HepG2 (cell line): ENCODE measurements at regions not wholly inside any gene's neighbourhood (a gene's known extent, or its start where the extent isn't known, plus 50 kb on each side); places are given as distances from the start of the nearest gene placed in this dataset.

ENCODE experiments used
- AHR ChIP-seq: IDR thresholded peaks from 2 replicates; pipeline ENCODE4 v1.6.1; 2018; ENCODE audit warnings: missing genetic modification reagents, missing compliant biosample characterization
- ARHGAP35 ChIP-seq: sonication (generic); formaldehyde crosslinking; IDR thresholded peaks from 2 replicates; pipeline ENCODE4 v1.9.0; 2022; ENCODE audit warnings: mild to moderate bottlenecking, inconsistent platforms, moderate library complexity, missing genetic modification reagents, borderline replicate concordance
- ATF7 ChIP-seq, 2 experiments: fragments of 450-650 bp in 1 of 2; sonication (generic) in 1 of 2; formaldehyde crosslinking in 1 of 2; IDR thresholded peaks; 2 replicates each; pipeline versions ENCODE4 v1.4.0 to v1.6.1; 2016 to 2020; ENCODE audit warnings: antibody characterized with exemption in 1 of 2, mild to moderate bottlenecking in 1 of 2, missing genetic modification reagents in 1 of 2
- ATF7-NPFF ChIP-seq: sonication (generic); formaldehyde crosslinking; IDR thresholded peaks from 2 replicates; pipeline ENCODE4 v1.8.1; 2023; ENCODE audit warnings: mild to moderate bottlenecking, low read depth, missing genetic modification reagents, moderate library complexity
- CTCF ChIP-seq: sonication (generic); formaldehyde crosslinking; IDR thresholded peaks from 2 replicates; pipeline ENCODE4 v1.5.0; 2020; ENCODE audit warnings: mild to moderate bottlenecking, missing genetic modification reagents, moderate library complexity
- FOXP4 ChIP-seq: sonication (generic); formaldehyde crosslinking; IDR thresholded peaks from 2 replicates; pipeline ENCODE4 v1.4.0; 2020; ENCODE audit warnings: missing genetic modification reagents
- JDP2 ChIP-seq: sonication (generic); formaldehyde crosslinking; IDR thresholded peaks from 2 replicates; pipeline ENCODE4 v1.8.1; 2022; ENCODE audit warnings: missing genetic modification reagents, borderline replicate concordance
- MBNL3 ChIP-seq: fragments of 250-450 bp; sonication (Bioruptor Pico); conservative IDR thresholded peaks from 2 replicates; pipeline ENCODE4 v1.8.0; 2022; ENCODE audit warnings: mild to moderate bottlenecking, inconsistent platforms
- NFAT5 ChIP-seq: sonication (generic); formaldehyde crosslinking; IDR thresholded peaks from 2 replicates; pipeline ENCODE4 v1.4.0; 2020; ENCODE audit warnings: missing genetic modification reagents
- NR1H2 ChIP-seq: sonication (generic); formaldehyde crosslinking; IDR thresholded peaks from 2 replicates; pipeline ENCODE4 v1.8.1; 2022; ENCODE audit warnings: low read depth, missing genetic modification reagents, borderline replicate concordance
- TERF1 ChIP-seq: sonication (generic); formaldehyde crosslinking; IDR thresholded peaks from 2 replicates; pipeline ENCODE4 v1.8.0; 2022; ENCODE audit warnings: mild to moderate bottlenecking, missing genetic modification reagents, moderate library complexity
- ZFP91 ChIP-seq: sonication (generic); formaldehyde crosslinking; IDR thresholded peaks from 2 replicates; pipeline ENCODE4 v1.9.0; 2022; ENCODE audit warnings: missing genetic modification reagents, mild to moderate bottlenecking, borderline replicate concordance
- ZNF792 ChIP-seq: IDR thresholded peaks from 2 replicates; pipeline ENCODE4 v1.6.1; 2016

GRCh38 chr2:234845602-234846590, 105.9 kb upstream of the SH3BP4 start (continued):
- TF ChIP-seq CTCF (no peak), AHR (CRISPR knock-in tag) (no peak), ATF7-NPFF (no peak), JDP2 (CRISPR knock-in tag) (no peak), NFAT5 (CRISPR knock-in tag) (no peak), FOXP4 (CRISPR knock-in tag) (peak; percentile 96), NR1H2 (CRISPR knock-in tag) (no peak), ARHGAP35 (CRISPR knock-in tag) (no peak), TERF1 (CRISPR knock-in tag) (no peak), MBNL3 (CRISPR knock-in tag) (no peak), ATF7 (IDR thresholded peaks at IDR 0.05) (no peak), ATF7 (CRISPR knock-in tag; IDR thresholded peaks at IDR 0.05) (no peak), ZFP91 (no peak), ZNF792 (CRISPR knock-in tag) (0 out of 2 replicates have a peak, but pooled peaks have one; percentile 58)
